Fibroblast of lung (primary cell): ENCODE measurements at regions not wholly inside any gene's neighbourhood (a gene's known extent, or its start where the extent isn't known, plus 50 kb on each side); places are given as distances from the start of the nearest gene placed in this dataset.

Experiments
- DNase-seq, 2 donors: peaks; one replicate each; pipeline versions ENCODE4 v3.0.0 to v3.0.0-alpha.2; 2010; ENCODE audit warnings: low read depth in 2 of 2
- H2AFZ ChIP-seq: 2 replicates; pipeline ENCODE4 v1.5.1; 2012; ENCODE audit warnings: low read length, control low read depth, inconsistent platforms
- H3K27ac ChIP-seq: 2 replicates; pipeline ENCODE4 v1.5.1; 2011; ENCODE audit warnings: low read length, control low read depth; ENCODE audit not compliant: insufficient read depth
- H3K27me3 ChIP-seq: 2 replicates; pipeline ENCODE4 v1.5.1; 2011; ENCODE audit warnings: mild to moderate bottlenecking, low read length; ENCODE audit not compliant: control insufficient read depth, insufficient read depth
- H3K36me3 ChIP-seq: 2 replicates; pipeline ENCODE4 v1.5.1; 2011; ENCODE audit warnings: low read length; ENCODE audit not compliant: control insufficient read depth, insufficient read depth
- H3K4me1 ChIP-seq: 2 replicates; pipeline ENCODE4 v1.5.1; 2011; ENCODE audit warnings: low read length; ENCODE audit not compliant: control insufficient read depth, insufficient read depth; ENCODE audit errors: extremely low read depth
- H3K4me2 ChIP-seq: 2 replicates; pipeline ENCODE4 v1.5.1; 2011; ENCODE audit warnings: low read length, control low read depth; ENCODE audit not compliant: insufficient read depth; ENCODE audit errors: extremely low read depth
- H3K4me3 ChIP-seq, 4 experiments: fragments of 200-600 bp in 1 of 4; sonication (generic) in 1 of 4; replicated peaks in 1 of 4; 2 replicates each; pipeline ENCODE4 v1.5.1; 2011 to 2016; ENCODE audit warnings: low read length in 4 of 4, low read depth in 3 of 4, mild to moderate bottlenecking in 3 of 4, control low read depth in 2 of 4, inconsistent platforms in 1 of 4, mixed read lengths in 1 of 4; ENCODE audit not compliant: insufficient read depth in 1 of 4; ENCODE audit errors: control extremely low read depth in 1 of 4
- H3K79me2 ChIP-seq: 2 replicates; pipeline ENCODE4 v1.5.1; 2012; ENCODE audit warnings: mild to moderate bottlenecking, low read length, inconsistent platforms; ENCODE audit not compliant: control insufficient read depth, insufficient read depth
- H3K9ac ChIP-seq: 2 replicates; pipeline ENCODE4 v1.5.1; 2011; ENCODE audit warnings: mild to moderate bottlenecking, low read length, control low read depth; ENCODE audit not compliant: insufficient read depth
- H3K9me3 ChIP-seq: 2 replicates; pipeline ENCODE4 v1.5.1; 2012; ENCODE audit warnings: low read depth, low read length; ENCODE audit not compliant: control insufficient read depth, insufficient read depth
- H4K20me1 ChIP-seq: 2 replicates; pipeline ENCODE4 v1.5.1; 2011; ENCODE audit warnings: low read length; ENCODE audit not compliant: control insufficient read depth, insufficient read depth; ENCODE audit errors: extremely low read depth
- CTCF ChIP-seq, 2 donors: IDR thresholded peaks in 1 of 2; conservative IDR thresholded peaks in 1 of 2; 1 replicate in 1 of 2; 2 replicates in 1 of 2; pipeline ENCODE4 v1.5.1; 2011 to 2012; ENCODE audit warnings: low read length in 2 of 2, control low read depth in 1 of 2, inconsistent platforms in 1 of 2, low read depth in 1 of 2, mild to moderate bottlenecking in 1 of 2
- EZH2 ChIP-seq: IDR thresholded peaks from 2 replicates; pipeline ENCODE4 v1.5.1; 2012; ENCODE audit warnings: low read length, control low read depth, mild to moderate bottlenecking; ENCODE audit errors: missing control alignments

- Histone ChIP-seq H3K36me3 (no peaks in the 10 kb centered on the region), H3K9ac (no peak overlapping the region), H3K4me1 (peaks cover 10% of the 10 kb centered on the region), H2AFZ (no peak overlapping the region), H3K4me2 (peak overlapping the region; percentile 73), H3K27me3 (no peaks in the 10 kb centered on the region), H4K20me1 (no peaks in the 10 kb centered on the region), H3K4me3 (peak overlapping the region in 1 of 4 experiments; percentile 22), H3K27ac (peak overlapping the region; percentile 58), H3K9me3 (no peaks in the 10 kb centered on the region), H3K79me2 (peaks cover 14% of the 10 kb centered on the region)
- TF ChIP-seq CTCF (conservative IDR thresholded peaks at IDR 0.05 in 1 of 2, IDR thresholded peaks at IDR 0.05 in 1 of 2; ENCODE audit: low read depth in 1 of 2, low read length in 2 of 2) (no peak), EZH2 (no peak)
- DNase-seq = peak in 1 of 2 donors; percentile 60
Observed at GRCh38 chr9:21590058-21590996, 108.2 kb upstream of the IFNE start.

GRCh38 chr9:21591221-21592062, 109.3 kb upstream of the IFNE start:
- Histone ChIP-seq H3K9ac (no peak overlapping the region), H4K20me1 (no peaks in the 10 kb centered on the region), H2AFZ (no peak overlapping the region), H3K36me3 (no peaks in the 10 kb centered on the region), H3K79me2 (peaks cover 14% of the 10 kb centered on the region), H3K4me2 (peak overlapping the region; percentile 65), H3K9me3 (no peaks in the 10 kb centered on the region), H3K4me1 (peaks cover 7% of the 10 kb centered on the region), H3K27ac (peak overlapping the region; percentile 84), H3K27me3 (no peaks in the 10 kb centered on the region), H3K4me3 (peak overlapping the region; percentile 0 to 30 (median 22))
- TF ChIP-seq CTCF (conservative IDR thresholded peaks at IDR 0.05 in 1 of 2, IDR thresholded peaks at IDR 0.05 in 1 of 2; ENCODE audit: low read depth in 1 of 2, low read length in 2 of 2) = no peak
- TF ChIP-seq EZH2 = no peak
- peak; percentile 95 to 100 for DNase-seq

GRCh38 chr9:21592063-21592338, 109.9 kb upstream of the IFNE start:
- Histone ChIP-seq H3K4me2 (peak overlapping the region; percentile 25), H4K20me1 (no peaks in the 10 kb centered on the region), H3K27me3 (no peaks in the 10 kb centered on the region), H3K79me2 (peaks cover 14% of the 10 kb centered on the region), H2AFZ (no peak overlapping the region), H3K4me3 (no peak overlapping the region), H3K27ac (peak overlapping the region; percentile 84), H3K4me1 (peaks cover 7% of the 10 kb centered on the region), H3K9ac (no peak overlapping the region), H3K9me3 (no peaks in the 10 kb centered on the region), H3K36me3 (no peaks in the 10 kb centered on the region)
- DNase-seq = no peak
- TF ChIP-seq CTCF (conservative IDR thresholded peaks at IDR 0.05 in 1 of 2, IDR thresholded peaks at IDR 0.05 in 1 of 2; ENCODE audit: low read depth in 1 of 2, low read length in 2 of 2) (no peak), EZH2 (no peak)
